ENCODE measurements at regions not wholly inside any gene's neighbourhood (a gene's known extent, or its start where the extent isn't known, plus 50 kb on each side); places are given as distances from the start of the nearest gene placed in this dataset.

DNA sequence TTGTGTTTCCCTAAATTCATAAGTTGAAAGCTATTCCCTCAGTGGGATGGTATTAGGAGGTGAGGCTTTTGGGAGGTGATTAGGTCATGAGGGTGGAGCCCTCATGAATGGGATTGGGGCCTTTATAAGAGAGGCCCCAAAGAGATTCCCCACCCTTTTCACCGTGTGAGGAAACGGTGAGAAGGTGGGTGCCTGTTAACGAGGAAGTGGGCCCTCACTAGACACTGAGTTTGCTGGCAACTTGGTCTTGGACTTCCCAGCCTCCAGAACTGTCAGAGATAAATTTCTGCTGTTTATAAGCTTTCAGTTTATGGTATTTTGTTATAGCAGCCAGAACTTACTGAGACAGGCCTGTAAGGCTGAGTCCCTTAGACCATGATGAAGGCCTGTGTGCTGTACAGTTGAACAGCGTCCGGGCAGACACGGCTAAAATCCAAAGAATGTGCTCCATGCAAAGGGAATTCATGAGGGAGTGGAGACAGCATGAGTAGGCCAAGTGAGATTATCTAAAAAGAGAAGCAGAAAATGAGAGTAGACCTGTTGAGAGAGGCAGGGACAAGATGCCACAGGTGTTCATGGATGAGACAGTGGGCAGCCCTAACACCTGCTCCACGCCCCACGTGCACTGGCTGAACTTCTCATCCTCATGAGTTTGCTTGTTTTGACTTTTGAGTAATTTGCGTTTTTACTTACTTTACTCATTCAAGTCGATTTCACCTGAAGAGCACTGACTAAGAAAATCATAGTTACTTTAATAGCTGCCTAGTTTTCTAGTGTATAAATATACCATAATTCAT lies 66.9 kb upstream of the SFMBT2 start:
- DNase-seq: peak; percentile 87

DNA sequence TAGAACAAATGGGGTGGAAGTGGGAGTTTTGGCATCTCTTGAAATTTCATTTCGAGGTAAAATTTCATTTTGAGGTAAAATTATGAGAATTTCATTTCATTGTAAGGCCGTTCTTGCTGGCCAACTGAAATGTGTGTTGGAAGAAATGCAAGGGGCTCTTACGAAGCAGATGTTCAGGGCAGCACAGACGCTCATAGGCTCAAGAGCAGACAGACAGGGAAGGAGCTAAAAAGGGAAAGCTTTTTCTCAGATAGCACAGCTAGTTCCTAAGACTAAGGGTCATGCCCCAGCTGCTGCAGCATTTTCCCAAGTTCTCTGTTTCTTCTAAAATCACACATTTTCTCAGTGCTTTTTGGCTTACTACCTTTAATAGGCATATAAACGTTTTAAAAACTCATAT lies 65.1 kb upstream of the SFMBT2 start:
- no peak for DNase-seq

DNA sequence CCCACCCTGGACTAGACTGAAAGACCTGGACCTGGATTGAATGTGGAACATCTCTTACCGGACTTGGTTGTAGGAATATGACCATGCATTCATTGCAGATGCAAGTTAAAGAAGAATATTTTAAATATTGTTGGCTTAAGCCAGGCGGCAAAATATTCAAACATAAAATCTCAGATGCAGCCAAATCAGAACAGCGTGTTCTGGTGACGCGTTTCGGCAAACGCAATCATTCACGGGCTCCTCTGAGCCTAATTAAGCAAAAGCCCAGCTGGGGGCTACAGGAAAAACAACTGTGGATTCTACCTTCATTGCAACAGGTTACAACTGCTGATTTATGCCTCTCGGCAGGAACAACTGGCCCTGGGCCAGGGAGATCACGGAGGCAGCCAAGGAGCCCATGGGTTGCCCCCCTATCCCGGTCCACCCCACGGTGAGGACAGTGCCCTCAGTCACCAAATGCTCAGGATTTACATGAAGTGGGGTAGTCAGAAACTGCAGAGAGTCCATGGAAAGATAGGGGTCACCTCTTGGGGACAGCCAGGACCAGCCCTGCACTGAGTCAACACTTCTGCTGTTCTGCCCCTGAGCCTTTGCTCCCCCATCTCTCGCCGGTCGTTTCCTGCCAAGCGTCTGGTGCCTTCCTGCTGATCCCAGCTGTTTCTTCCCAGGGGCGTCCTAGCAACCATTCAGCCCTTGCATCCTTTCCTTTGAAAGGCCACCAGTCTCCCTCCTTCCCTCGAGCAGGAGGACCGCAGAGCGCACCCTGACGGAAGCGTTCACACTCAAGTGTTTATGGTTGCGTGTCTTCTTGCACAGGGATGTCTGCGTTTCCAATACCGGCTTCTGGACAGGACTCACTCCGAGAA lies 64.4 kb upstream of the SFMBT2 start:
- DNase-seq: no peak

DNA sequence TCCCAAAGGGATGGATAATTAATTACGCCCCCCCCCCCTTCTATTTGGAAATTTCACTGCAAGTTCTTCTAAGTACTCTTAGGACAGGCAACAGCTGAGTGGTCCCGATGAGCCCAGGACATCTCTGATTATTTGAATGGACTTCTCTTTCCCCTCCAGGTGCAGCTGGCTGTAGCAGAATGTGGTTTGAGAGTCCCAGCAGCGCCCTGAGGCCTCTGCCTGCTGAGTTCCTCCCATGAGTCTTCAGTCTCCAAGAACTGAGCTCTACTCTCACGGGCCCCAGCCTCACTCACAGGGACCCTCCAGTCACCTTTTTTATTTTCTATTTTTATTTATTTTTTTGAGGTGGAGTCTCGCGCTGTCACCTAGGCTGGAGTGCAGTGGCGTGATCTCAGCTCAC lies 63.6 kb upstream of the SFMBT2 start:
- peak; percentile 58 for DNase-seq

DNA sequence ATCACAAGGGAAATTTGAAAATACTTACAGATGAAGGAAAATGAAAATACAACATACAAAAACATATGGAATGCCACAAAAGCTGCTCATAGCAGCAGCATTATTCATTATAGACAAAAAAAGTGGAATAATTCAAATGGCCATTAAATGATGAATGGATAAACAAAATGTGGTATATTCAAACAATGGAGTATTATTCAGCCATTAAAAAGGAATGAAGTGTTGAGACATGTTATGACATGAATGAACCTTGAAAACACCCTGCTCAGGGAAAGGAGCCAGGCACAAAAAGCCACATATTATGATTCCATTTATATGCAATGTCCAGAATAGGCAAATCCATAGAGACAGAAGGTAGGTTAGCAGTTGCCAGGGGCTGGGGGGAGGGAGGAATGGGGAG lies 62.6 kb upstream of the SFMBT2 start:
- DNase-seq: no peak

DNA sequence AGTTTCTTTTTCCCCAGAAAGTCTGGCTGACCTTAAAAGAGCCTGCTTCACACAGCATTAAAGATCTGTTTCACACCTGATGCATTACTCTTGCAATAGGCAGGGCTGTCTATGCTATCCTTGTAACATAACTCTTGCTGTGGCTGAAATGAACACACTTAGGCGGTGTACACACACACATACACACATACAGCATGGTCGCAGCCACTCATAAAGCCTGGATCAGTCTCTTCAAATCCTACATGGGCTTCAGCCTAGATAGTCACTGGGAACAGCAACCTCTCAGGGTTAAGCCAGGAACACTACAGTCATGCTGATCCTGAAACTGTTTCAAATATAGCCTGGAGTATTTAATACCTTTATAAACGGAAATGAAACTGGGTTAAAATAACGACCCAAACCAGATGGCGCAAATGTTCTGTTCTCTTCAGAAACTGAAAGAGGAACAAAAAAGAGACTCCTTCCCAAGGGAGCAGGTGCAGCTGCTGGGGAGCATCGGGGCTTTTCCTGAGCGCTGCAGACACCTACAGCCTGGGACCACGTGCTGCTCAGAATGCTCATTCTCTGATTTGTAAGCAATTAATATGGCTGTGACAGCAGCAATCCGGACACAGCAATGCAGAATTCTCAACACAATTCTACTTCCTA lies 61.0 kb upstream of the SFMBT2 start:
- peak; percentile 96 for DNase-seq

DNA sequence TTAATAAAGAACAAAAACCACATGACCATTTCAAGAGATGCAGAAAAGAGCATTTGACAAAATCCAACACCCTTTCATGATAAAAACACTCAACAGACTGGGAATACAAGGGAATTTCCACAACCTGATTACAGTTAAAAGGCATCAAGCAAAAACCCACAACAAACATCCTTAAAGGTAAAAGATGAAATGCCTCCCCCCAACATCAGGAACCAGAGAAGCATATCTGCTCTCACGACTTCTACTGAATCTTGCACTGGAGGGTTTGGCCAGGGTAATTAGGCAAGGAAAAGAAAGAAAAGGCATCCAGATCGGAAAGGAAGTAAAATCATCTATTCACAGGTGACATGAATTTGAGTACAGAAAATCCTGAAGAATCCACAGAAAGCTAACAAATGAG lies 59.5 kb upstream of the SFMBT2 start:
- DNase-seq: no peak

DNA sequence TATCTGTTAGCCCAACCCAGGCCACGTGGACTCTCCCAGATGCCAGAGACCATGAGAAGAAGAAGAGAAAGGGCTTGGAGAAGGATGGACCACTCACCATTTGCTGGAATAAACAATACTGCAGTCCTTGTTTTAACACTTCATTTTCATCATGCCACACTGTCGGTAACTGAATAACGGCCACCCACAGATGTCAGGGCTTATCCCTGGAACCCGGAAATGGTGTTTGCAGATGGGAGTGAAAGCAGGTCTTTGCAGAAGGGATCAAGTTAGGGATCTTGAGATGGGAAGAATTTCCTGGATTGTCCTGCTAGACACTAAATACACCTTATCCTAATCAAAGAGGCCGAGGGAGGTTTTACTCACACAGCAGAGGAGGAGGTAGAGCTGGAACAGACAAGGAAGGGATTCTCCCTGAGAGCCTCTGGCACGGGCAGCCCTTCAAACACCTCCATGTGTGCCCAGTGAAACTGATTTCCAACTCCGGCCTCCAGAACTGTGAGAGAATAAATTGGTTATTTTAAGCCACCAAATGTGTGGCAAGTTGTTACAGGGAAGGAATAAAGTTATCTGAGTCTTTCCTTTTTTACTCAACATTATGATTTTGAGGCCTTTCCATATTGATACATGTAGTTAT lies 56.3 kb upstream of the SFMBT2 start:
- no peak for DNase-seq

DNA sequence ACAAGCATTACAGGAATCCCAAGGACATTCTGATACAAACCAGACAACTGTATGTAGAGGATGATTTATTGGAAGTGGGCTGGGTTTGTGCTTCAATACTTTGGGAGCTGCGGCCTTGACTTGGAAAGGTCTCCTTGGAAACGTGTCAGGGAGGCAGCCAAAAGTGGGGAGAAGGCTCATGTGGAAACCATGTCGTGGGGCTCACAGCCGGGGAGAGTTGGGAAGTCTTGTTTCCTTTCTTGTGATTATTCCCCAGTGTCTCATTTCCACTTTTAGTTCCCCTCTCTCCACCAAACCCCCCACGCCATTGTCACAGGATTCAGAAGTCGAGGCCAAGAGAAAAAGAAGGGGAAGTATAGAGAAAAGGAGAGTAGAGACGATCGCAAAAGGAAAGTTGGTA lies 53.9 kb upstream of the SFMBT2 start:
- no peak for DNase-seq

Measured in RPMI8226 (cell line).